NCI-H1092 treated with DMSO at 0.1 percent for 48 hours (cell line): ENCODE measurements at regions not wholly inside any gene's neighbourhood (a gene's known extent, or its start where the extent isn't known, plus 50 kb on each side); places are given as distances from the start of the nearest gene placed in this dataset.
A peak's percentile ranks its signal among the peaks of the same experiment; 100 is the strongest.
"Not testable (repeated sequence)": the region's sequence is repeated elsewhere in the genome, so short reads cannot be mapped to it uniquely, and the experiment has no call there.

Experiments
- DNase-seq: peaks from one replicate; lab custom pipeline; 2025; lab: John Stamatoyannopoulos, UW

DNA sequence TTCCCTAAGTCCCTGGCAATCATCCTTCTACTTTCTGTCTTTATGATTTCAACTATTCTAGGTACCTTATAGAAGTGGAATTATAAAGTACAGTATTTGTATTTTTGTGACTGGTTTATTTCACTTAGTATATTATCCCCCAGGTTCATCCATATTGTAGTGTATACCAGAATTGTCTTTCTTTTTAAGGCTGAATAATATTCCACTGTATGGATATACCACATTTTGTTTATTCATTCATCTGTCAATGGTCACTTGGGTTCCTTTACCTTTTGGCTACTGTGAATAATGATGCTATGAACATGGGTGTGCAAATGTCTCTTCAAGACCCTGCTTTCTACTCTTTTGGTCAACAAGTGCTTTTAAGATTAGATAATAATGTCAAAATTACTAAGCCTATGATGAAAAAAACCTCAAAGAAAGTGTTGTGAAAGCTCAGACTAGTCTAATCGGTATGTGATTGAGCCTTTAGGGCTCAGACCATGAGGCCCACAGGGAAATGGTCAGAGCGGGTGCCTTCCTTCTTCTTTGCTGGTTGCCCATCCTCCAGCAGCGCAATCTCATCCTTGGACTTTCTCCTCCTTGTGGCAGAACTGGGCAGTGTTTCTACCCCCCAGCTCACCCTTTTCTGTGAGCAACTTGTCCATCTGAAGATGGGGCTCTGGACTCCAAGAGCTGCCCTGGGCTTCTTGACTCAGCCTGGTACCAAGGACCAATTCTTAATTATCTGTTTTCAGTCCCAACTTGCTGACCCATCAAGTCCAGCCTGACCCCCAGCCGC lies 105.4 kb downstream of the TTC8 start:
- DNase-seq, result no peak

DNA sequence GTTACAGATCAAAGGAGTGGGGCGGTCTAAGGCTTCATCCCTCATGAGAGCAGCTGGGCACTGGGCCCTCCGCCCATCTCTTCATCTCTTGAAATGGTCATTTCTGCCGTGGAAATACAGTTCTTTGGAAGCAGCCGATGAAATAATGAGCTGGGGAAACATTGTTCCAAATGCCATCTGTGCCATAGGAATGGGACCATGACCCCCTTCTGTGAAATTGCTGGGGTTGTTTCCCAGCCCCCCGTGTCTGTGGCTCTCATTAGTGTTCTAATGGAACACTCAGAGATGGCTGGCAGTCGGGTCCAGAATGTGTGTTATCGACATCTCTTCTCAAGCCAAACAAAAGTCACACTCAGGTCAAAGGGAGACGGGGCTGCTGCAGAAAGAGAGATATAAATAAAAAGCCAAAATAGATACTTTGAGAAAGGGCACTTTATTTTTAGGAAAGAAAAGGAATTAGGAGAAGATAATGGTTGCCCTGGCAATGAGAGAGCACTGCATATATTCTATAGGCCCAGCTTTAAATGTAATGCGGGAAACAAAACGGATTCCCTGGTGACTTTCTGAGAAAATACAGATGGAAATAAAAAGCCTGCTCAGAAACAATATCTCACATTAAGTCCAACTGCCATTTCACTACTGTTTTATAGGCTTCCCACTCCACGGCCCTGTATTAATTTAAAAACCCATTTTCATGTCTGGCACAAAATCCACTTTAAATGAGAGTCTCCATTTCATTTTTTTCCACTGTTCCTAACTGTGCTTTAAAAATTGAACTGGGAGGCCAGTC lies 107.1 kb downstream of the TTC8 start:
- no peak for DNase-seq

DNA sequence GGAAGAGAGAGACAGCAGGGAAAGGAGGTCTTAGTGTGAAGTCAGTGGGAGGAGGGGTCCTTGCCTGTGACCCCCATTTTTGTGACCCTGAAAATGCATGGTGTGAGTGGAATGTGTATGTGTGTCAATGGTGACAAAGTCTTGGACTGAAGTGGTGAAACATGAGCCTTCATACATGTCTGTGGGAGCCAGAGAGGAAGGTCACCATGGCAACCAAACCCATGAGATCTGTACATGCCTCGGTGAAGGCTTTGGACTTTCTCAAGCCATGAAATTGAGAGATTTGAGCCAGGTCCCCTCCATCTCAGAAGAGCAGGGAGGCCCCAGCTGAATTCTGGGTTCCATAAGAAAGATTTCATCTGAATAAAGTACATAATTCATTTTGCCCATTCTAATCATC lies 108.7 kb downstream of the TTC8 start:
- peak; percentile 5 for DNase-seq

DNA sequence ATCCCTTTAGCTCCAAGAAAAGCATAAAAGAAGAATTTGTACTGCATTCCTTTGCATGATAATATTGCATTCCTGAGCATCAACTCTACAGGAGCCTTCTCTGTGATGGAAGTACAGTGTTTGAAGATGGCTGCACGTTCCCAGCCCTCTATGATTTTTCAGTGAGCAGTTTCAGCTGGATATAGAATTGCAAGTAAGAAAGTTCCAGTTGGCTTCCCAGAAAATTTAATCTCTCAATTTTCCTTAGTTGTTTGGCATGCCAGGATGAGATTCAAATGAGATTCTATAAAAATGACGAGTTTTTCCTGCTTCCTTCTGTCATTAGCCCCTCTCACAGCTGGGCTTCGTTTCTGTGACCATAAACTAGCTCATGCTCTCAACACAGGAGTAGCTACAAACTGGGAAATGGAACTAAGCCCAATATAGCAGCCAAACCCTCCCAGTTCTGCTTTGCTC lies 109.9 kb downstream of the TTC8 start:
- no peak for DNase-seq

DNA sequence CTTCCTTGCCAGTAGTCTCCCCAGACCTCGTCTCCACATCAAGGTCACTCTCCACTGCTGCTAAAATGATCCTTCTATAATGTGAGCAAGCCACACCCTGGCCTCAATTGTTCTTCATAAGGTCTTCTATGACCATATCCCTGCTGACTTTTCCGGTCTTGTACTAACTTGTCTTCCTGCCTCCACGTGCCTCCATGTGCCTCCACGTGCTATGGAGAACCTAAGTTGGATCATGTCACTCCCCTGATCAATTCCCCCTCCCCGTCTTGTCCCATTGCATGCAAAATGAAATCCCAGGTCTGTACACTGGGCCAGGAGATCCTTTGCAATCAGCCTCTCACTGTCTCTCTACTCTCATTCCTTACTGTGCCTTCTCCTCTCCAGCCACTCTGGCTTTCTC lies 110.6 kb downstream of the TTC8 start:
- no peak for DNase-seq

DNA sequence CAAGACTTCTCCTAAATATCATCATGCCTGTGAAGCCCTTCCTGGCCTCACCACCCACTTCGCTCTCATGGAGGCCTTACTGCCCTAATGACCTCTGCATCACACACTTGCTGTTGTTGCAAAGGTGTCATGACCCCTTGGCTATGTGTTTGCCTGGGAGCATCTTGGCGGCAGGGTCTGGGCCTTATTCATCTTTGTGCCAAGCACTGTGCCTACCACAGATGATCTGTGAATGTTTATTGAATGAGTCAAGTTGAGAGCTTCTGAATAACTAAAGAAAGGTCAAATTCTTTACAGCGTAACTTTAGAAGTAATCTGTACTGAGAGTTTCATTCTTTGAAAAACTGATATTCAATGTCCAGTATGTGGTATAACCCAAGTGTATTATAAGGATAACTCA lies 113.3 kb downstream of the TTC8 start:
- DNase-seq, result no peak

DNA sequence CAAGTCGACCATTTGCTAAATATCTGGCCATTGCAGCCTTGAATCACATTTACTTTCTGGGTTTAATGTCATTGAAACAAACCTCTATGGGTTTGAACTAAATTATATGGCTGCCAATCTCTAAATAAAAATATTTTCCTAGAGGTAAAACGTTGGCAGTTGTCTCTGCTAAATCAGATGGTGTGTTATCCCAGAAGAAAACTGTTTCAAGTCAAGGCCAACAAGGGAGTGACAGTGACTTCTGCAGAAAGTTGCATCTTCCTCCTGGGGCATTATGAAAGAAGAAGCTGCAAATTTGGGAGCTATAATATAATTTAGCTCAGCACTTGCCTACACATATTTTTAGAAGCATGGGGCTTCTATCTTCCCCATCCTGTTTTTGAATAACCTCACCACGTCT lies 116.2 kb downstream of the TTC8 start:
- DNase-seq, result no peak

DNA sequence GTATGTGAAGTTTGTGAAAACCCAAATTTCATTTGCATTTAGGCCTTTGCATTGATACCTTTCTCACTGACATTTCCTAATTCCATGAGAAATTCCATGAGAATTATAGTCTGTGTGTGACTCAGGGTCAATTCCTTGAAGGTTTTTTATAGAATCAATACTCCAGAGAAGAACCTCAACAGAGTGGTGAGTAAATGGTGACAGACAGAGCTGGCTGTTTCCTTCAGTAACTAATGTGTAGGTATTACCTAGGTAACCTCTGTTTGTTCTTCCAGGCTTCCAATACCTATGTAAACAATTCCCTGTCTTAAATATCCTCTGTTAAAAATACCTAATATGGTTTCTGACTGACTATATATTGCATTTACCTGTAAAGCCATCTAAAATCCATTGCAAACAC lies 117.0 kb downstream of the TTC8 start:
- DNase-seq, result no peak

DNA sequence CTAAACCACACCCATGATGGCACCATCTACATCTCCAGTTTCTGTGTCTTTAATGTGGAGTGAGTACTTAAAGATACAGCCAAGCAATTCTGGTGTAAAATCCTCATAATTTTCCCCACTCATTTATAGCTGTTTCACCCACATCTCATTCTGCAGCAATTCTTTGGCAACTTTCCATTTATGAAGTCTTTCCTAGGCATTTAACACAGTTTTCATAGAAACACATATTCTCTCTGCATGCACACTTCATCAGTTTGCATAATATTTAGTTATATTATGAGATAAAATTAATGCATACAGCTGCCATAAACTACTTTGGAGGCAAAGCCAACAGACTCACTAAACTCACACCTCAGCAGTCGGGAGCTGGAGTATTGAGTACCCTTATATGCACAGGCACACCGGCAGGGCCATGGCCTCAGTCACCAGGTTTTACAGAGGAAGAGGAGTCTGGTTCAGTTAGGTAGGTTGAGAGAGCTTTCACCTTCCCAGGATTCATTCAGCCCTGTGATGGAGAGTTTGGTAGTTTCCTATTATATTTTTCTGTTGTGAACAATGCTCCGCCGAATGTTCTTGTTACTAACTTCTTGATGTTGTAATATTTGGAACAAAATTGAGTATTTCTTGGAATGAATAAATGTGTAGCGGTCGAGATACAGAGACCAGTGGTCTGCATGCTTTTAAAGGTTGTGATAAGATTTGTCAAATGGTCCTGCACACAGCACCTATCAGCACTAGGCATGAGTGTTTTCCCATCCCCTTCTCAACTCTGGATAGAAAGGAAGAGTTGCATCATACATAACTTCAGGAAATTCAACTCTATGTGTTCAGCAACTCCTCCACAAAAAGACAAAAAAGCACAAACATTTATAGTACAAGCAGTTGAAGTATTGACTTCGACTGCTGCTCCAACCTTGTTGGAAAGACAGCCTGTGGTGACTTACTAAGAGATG lies 123.5 kb downstream of the TTC8 start:
- no peak for DNase-seq

DNA sequence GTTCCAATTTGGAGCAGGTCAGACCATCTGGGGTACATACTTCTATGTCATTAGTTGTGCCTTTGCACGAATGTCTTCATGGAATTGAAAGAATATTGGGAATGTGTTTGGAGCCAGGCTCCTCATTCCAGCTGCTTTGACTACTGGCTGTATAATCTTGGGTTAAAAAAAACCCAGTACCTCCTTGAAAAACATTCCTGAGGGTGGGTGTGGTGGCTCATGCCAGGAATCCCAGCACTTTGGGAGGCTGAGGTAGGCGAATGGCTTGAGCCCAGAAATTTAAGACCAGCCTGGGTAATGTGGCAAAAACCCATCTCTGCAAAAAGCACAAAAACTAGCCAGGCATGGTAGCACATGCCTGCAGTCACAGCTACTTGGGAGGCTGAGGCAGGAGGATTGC lies 125.6 kb downstream of the TTC8 start:
- no peak for DNase-seq

DNA sequence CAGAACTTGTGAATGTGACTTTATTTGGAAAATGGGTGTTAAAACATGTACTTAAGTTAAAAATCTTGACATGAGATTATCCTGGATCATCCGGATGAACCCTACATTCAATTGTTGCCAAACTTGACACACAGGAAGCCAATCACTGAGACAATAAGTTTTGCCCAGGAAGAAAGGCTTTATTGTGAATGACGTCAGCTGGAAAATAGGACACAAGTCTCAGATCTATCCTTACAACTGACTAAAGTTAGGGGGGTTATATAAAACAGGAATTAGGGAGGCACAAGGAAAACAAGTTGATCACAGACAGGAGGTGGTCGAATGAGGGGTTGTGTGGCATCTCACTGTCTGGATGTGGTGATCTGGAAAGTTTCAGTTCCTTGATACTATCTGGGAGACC lies 126.9 kb downstream of the TTC8 start:
- DNase-seq, result no peak

DNA sequence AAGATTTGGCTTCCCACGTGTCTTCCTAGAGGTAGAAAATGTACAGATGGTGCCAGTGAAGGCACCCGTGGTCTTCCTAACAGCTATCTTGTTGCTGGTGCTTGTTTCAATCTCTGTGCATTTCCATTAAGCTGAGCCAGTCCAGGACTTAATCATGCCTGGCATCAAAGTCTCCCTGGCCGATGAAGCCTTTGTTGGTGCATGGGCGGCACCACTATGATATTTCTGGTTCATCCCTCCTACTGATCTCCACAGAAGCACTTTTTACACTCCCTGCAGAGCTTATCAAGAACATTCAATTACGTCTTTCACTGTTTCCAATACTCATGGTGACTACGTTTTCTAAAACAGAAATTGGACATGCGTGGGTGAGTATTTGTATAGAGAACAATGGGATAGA lies 128.4 kb downstream of the TTC8 start:
- DNase-seq, result no peak

DNA sequence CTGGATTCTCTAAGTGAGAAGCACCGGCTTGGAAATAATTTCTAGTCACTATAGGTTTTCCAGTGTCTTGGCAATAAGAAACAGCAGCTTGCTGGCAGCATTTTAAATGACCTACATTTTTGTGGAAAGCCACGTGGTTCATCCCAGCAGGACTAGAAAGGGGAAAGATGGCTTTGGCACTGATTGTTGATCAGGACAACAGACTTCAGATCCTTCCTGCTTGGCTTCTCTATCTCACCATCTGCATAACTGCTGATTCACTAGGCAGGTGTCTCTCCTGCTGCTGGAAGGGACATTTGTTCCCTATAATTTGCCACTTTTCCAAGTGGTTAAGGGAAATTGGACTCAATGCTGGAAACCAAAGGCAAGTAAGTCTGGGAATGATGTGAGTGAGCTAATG lies 131.0 kb downstream of the TTC8 start:
- DNase-seq, result no peak

DNA sequence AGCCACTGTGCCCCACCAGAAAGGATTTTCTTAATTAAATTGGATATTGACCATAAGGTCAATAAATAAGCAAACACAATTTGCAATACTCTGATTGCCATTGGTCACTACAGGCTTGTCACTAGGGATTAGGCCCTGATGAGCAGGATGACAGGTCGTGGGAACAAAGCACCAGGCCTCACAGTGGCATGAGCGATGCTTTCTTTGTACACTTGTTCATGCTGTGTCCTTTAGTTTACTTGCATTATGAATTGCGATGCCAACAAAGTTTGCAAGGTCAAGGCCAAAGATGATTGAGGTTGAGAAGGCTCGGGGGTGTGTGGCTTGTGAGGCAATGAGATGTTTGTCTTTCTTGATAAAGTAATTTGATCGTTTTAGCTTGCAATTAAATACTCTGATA lies 136.0 kb downstream of the TTC8 start:
- no peak for DNase-seq

DNA sequence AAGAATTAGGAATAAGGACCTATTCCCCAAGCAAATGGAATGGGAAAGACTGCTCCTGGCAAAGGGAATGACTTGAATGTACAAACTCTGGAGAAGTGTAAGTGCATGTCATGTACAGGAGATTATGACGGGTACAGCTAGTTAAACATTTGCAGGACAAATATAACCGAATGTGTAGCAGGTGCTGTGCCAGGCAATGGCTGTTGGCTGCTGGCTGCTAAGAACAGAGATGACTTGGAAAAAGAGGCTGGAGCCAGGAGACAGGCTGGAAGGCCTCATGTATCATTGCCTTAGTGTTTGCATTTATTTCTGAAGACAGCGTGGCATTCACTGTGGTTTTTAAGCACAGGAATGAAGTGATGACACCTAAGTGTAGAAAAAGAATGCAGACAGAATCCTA lies 136.8 kb downstream of the TTC8 start:
- DNase-seq, result no peak

DNA sequence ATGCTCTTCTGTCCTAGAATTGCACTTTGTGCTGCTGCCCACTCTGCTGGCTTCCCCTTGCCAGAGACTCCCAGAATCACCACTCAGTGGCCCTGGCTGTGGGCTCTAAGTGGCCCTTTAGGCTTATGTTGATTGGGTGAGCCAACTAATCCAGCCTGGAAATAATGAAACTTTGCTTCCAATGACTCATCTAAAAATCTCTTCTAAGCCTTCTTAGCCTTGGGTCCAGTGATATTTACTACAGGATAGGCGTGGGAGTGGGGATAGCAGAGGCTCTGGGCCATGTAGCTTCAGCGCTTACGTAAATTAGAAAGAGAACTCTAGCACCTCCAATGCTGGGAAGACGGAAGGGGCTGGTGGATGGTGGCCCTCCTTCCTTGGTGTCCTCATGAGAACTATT lies 137.9 kb downstream of the TTC8 start:
- no peak for DNase-seq

DNA sequence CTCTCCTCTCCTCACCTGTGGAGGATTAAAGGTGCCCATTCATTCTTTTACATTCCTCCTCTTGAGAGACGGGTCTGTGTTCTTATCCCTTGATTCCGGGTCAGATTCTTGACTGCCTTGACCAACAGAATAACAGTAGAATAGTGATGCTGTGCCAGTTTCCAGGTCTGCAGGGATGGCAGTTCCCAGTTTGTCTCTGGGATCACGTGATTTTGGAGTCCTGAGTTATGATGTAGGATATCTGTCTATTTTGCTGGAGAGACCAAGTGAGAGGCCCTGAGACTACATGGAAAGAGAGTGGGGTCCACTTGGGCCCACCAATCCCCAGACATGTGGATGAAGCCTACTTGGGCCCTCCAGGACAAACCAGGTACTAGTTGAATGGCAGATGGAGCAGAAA lies 142.8 kb downstream of the TTC8 start:
- DNase-seq, result no peak

DNA sequence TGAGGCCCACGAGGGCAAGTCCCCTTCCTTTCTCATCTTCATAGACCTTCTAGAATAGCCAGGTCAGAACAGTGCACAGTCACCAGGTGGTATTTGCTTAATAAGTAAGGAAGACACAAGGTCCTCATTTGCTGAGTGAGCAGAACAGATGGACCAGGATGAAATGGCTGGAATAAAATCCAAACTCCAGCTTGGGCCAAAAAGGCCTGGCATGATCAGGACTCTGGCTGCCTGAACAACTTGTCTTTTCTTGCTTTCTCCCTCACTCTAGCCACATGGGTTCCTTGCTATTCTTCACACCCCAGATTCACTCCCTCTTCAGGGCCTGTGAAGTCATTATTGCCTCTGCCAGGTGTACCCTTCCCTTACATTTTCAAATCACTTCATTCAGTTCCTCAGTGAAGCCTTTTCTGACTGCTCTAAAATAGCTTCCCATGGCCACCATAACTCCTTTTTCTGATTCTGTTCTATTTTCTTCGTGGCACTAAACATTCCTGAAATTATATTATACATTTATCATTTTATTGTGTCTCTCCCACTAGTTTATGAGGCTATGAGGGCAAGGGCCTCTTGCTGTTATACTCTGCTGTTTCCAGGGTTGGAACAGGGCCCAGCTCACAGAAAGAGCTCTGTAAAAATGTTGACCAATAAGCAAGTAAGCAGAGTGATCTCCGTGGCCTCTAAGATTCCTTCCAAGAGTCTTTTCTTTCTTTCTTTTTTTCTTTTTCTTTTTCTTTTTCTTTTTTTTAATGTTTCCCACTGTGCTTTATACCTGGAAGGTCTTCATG lies 150.8 kb downstream of the TTC8 start:
- DNase-seq, result no peak

DNA sequence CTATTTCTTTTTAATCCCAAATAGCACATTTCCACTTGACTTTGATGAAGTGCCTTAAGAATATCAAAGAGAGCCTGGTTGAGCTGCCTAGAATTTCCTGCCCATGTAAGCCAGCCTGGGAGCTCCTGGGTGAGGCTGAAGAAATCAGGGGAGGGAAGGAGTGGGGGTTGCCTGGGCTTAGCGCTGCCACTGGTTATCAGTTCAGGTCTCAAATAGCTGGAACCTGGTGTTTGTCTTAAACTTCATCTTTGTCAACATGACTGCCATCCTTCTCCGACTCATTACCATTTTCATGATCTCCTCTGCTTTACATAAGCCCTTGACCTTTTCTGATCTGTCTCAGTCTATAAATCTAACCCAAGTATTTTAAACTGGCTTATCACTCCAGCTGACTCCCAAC lies 151.5 kb downstream of the TTC8 start:
- DNase-seq, result no peak

DNA sequence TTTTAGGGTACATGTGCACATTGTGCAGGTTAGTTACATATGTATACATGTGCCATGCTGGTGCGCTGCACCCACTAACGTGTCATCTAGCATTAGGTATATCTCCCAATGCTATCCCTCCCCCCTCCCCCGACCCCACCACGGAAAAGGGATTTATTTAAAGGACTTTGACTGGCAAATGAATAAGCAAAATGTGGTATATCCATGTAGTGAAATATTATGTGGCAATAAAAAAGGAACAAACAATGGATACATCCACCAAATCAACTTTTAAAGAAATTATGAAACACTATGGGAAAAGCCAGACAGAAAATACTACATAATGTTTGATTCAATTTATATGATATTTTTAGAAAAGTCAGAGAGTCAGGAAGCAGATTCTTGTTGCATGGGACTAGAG lies 156.5 kb downstream of the TTC8 start:
- DNase-seq, result not testable (repeated sequence)

DNA sequence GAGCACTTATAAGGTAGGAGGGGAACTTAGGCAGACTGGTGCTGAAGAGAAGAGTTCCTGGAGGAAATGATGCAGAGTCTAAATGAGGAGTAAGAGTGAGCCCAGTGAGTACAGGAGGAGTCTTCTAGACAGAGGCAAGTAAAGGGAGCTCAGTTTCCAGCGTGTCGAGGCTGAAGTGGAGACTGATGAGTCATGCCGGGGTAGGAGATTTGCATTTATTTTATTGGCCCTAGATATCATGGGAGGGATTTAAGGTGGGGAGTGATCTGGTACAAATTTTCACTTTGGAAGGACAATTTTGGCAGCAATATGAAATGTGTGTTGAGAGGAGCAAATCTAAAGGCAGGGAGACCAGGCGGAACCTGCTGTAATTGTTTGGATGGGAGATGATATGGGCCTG lies 157.5 kb downstream of the TTC8 start:
- no peak for DNase-seq

DNA sequence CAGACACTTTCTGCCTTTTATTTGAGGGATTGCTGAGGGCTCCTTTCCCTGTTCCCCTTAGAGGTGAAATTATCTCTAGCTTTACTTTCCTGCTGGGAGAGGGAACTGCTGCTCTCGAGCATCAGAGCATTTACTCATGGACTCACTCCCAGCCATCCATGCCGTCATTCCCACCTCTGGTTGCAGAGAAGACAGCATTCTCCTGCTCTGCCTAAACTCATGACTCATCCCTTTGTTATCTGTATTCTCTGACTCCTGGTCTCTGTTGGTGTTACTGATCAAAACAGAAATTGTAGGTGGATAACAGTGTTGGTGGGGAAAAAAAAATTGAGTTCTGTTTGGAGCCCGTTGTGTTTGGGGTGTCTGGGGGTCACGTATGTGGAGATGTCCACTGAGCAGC lies 159.3 kb downstream of the TTC8 start:
- no peak for DNase-seq
